ENCODE measurements at regions not wholly inside any gene's neighbourhood (a gene's known extent, or its start where the extent isn't known, plus 50 kb on each side); places are given as distances from the start of the nearest gene placed in this dataset.

DNA sequence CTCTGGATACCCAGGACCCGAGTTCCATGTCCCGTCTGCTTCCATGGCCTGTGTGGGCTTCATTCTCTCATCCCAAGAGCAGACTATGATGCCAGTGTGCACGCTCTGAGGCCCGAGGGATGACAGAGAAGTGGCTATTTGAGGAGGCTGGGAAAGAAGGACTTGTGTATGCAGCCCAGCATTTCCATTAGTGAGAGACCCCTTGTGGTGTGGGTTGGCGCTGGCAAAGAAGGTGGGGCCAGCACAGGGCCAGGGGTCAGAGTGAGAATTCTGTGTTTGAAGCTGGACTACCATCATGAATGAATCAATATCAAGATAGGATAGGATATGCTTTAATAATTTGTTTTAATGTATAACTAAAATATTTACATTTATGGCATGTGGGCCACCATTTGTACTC lies 200.8 kb downstream of the HIPK3 start:
- TF ChIP-seq, protein P1, sequence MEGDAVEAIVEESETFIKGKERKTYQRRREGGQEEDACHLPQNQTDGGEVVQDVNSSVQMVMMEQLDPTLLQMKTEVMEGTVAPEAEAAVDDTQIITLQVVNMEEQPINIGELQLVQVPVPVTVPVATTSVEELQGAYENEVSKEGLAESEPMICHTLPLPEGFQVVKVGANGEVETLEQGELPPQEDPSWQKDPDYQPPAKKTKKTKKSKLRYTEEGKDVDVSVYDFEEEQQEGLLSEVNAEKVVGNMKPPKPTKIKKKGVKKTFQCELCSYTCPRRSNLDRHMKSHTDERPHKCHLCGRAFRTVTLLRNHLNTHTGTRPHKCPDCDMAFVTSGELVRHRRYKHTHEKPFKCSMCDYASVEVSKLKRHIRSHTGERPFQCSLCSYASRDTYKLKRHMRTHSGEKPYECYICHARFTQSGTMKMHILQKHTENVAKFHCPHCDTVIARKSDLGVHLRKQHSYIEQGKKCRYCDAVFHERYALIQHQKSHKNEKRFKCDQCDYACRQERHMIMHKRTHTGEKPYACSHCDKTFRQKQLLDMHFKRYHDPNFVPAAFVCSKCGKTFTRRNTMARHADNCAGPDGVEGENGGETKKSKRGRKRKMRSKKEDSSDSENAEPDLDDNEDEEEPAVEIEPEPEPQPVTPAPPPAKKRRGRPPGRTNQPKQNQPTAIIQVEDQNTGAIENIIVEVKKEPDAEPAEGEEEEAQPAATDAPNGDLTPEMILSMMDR (IDR thresholded peaks at IDR 0.05): no peak
- no peak for TF ChIP-seq POLR2AphosphoS5 (IDR thresholded peaks at IDR 0.05; ENCODE audit: insufficient read depth in 1 of 2, low read depth in 1 of 2)
- TF ChIP-seq POLR2A (IDR thresholded peaks at IDR 0.05): no peak

Measured in vagina (tissue), 2 donors.